Kidney epithelial cell (primary cell): ENCODE measurements at regions not wholly inside any gene's neighbourhood (a gene's known extent, or its start where the extent isn't known, plus 50 kb on each side); places are given as distances from the start of the nearest gene placed in this dataset.

ENCODE experiments used
- DNase-seq: peaks from one replicate; pipeline ENCODE4 v3.0.0-alpha.2; 2010; ENCODE audit warnings: low read depth
- H3K27me3 ChIP-seq: 2 replicates; pipeline ENCODE4 v1.6.0; 2011; ENCODE audit warnings: low read length; ENCODE audit not compliant: control insufficient read depth, insufficient read depth
- H3K36me3 ChIP-seq: 2 replicates; pipeline ENCODE4 v1.5.1; 2011; ENCODE audit warnings: low read length; ENCODE audit not compliant: control insufficient read depth, insufficient read depth
- H3K4me3 ChIP-seq: 2 replicates; pipeline ENCODE4 v1.5.1; 2011; ENCODE audit warnings: low read depth, mild to moderate bottlenecking, control low read depth, low read length
- TF ChIP-seq, protein P1 (sequence below): IDR thresholded peaks from 2 replicates; pipeline ENCODE4 v1.5.1; 2011; ENCODE audit warnings: mild to moderate bottlenecking, moderate library complexity, low read length, control low read depth, inconsistent platforms; ENCODE audit not compliant: insufficient read depth, poor library complexity, severe bottlenecking

DNA sequence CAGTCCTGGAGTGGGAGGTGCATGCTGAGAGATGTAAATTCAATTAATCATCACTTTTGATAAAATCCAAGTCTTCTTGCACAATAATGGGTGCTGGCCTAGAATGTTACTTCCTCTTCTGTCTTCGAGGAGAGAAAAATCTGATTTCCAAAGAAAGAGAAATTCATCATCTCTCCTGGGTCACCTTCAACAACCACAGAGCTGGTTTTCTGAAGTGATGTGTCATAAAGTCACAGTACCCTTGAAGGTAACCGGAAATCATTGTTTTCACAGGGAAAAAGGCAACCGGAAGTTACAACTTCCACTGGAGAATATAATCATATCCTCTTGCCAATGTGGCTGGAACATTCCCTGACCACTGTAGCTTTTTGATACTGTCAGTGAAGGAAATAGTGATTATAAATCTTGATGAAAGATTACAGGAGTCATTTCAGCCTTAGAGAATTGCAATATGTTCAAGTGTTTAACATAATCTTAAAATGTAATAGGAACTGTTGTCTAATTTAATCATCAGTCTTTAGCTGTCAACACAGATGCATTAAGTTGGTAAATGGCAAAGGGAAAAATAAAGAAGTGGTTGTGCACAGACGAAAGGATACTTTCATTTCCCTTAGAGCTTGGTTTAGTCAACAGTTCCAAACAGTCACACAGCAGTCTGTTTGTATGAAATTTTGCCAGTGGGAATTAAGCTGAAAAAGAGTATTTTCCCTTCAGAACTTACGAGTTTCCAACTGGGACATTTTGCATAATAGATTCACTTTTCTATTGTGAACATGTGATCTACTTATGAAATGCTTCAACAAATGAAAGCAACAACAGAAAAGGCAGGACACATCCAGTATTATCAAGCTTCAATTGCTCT is 106.5 kb upstream of the SLC4A7 start:
- TF ChIP-seq, protein P1, sequence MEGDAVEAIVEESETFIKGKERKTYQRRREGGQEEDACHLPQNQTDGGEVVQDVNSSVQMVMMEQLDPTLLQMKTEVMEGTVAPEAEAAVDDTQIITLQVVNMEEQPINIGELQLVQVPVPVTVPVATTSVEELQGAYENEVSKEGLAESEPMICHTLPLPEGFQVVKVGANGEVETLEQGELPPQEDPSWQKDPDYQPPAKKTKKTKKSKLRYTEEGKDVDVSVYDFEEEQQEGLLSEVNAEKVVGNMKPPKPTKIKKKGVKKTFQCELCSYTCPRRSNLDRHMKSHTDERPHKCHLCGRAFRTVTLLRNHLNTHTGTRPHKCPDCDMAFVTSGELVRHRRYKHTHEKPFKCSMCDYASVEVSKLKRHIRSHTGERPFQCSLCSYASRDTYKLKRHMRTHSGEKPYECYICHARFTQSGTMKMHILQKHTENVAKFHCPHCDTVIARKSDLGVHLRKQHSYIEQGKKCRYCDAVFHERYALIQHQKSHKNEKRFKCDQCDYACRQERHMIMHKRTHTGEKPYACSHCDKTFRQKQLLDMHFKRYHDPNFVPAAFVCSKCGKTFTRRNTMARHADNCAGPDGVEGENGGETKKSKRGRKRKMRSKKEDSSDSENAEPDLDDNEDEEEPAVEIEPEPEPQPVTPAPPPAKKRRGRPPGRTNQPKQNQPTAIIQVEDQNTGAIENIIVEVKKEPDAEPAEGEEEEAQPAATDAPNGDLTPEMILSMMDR: no peak
- H3K27me3 ChIP-seq: no peaks in the 10 kb centered on the region
- H3K4me3 ChIP-seq: no peak overlapping the region
- no peak for DNase-seq
- no peaks in the 10 kb centered on the region for H3K36me3 ChIP-seq

- Histone ChIP-seq H3K27me3 (no peaks in the 10 kb centered on the region), H3K36me3 (no peaks in the 10 kb centered on the region), H3K4me3 (no peak overlapping the region)
- TF ChIP-seq, protein P1: no peak
- DNase-seq: no peak
These were observed 105.6 kb upstream of the SLC4A7 start for GRCh38 chr3:27589795-27590194.

DNA sequence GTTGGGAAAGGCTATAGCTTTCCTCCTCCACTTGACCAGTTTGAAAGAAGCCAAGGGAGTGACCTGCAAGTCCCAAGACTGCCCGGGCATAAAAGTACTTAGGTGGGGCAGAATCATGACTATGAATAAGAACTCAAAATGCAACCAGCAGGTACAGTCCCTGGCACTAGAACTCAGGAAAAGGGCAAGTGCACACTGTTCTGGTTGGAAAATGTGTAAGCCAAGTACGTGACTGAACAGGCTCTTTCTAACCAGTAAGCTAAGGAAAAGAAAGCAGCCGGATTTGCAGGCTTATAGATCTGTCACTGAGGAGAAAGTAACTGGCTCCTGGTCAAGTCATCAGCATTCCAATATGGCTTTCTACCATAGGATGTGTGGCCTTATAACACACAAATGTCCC is 101.2 kb upstream of the SLC4A7 start:
- Histone ChIP-seq H3K4me3 (no peak overlapping the region), H3K36me3 (no peaks in the 10 kb centered on the region), H3K27me3 (no peaks in the 10 kb centered on the region)
- DNase-seq: no peak
- TF ChIP-seq, protein P1: no peak

DNA sequence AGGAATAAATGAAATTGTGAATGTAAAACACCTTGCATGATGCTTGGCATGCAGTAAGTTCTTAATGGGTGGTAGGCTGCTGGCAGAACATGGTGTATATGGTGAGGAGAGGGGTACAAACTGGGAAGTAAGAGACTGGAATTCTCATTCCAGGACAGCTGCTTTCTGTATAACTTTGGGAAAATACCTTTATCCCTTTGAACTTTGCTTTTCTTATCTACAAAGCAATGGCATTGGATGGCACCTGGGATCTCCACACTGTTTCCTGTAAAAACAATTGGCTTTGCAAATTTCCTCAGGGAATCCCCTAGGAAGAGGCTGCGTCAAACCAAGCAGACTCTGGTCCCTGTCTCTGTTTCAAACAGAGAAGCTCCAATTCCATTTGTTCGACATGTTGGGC is 100.7 kb upstream of the SLC4A7 start:
- Histone ChIP-seq H3K4me3 (no peak overlapping the region), H3K36me3 (no peaks in the 10 kb centered on the region), H3K27me3 (no peaks in the 10 kb centered on the region)
- TF ChIP-seq, protein P1: no peak
- DNase-seq: no peak

DNA sequence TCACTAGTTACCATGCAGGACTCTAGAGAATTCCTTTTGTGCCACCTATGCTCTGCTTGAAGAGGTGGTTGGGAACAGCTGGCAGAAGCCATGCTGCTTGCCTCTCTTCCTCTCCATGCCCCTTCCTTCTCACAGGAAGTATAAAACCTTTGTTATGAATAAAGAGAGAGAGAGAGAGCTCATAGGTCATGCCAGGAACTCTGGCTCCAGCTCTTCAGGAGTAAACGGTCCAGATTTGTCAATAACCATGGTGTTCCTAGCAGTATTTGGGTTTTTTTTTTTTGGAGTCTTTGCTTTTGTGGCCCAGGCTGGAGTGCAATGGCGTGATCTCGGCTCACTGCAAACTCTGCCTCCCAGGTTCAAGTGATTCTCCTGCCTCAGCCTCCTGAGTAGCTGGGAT is 97.7 kb upstream of the SLC4A7 start:
- no peak for DNase-seq
- Histone ChIP-seq H3K36me3 (no peaks in the 10 kb centered on the region), H3K27me3 (no peaks in the 10 kb centered on the region), H3K4me3 (no peak overlapping the region)
- TF ChIP-seq, protein P1: no peak

DNA sequence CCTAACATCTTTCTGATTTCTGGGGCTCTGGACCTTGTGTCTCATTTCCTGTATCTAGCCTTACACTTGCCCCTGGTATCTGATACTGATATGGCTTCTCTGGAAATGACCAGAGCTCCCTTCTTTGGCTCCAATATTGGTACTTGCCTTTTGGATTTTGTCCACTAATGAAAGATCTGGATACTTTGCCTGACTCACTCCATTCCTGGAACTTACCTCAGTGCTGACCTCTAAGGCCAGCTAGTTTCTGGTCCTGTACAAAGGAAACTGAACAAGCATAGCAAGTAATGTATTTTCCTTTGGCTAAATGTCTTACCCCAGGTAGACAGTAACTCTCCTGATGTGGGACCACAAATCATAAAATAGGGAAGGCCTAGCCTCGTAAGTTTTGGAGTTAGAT is 93.8 kb upstream of the SLC4A7 start:
- no peaks in the 10 kb centered on the region for H3K36me3 ChIP-seq
- H3K27me3 ChIP-seq: no peaks in the 10 kb centered on the region
- no peak for DNase-seq
- no peak overlapping the region for H3K4me3 ChIP-seq
- TF ChIP-seq, protein P1: no peak
